GM12878 (cell line): ENCODE measurements at regions not wholly inside any gene's neighbourhood (a gene's known extent, or its start where the extent isn't known, plus 50 kb on each side); places are given as distances from the start of the nearest gene placed in this dataset.

ENCODE experiments used
- ATAC-seq: fragments of 200-7000 bp; cut with Tn5 transposase; 3 replicates; pipeline ENCODE4 v1.9.1; 2020; ENCODE audit warnings: mild to moderate bottlenecking, moderate library complexity
- BruUV-seq: library from RNA; stranded (reverse); fragments of 400-500 nt; replicated peaks from 2 replicates; lab custom pipeline; 2021; lab: Mats Ljungman, UMichigan
- CTCF ChIA-PET: fragments of 300-600 bp; sonication (Branson Sonifier 250); formaldehyde crosslinking; extraction: SDS; loops from one replicate; lab custom pipeline; 2021; ENCODE audit warnings: inconsistent platforms; lab: Yijun Ruan, JAX
- POLR2A ChIA-PET: fragments of 350-600 bp; formaldehyde crosslinking; extraction: SDS; loops from one replicate; lab custom pipeline; 2021; ENCODE audit warnings: inconsistent platforms; lab: Charles Lee
- RAD21 ChIA-PET: fragments of 300-600 bp; sonication (Branson Sonifier 250); formaldehyde crosslinking; loops from one replicate; lab custom pipeline; 2023; ENCODE audit warnings: antibody characterized with exemption; ENCODE audit not compliant: unreplicated experiment; lab: Charles Lee
- SMC1A ChIA-PET: fragments of 300-600 bp; sonication (Branson Sonifier 250); formaldehyde crosslinking; loops from one replicate; lab custom pipeline; 2023; ENCODE audit not compliant: unreplicated experiment, uncharacterized antibody; lab: Charles Lee
- DNase-seq: peaks from one replicate; pipeline ENCODE4 v3.0.0-alpha.2; 2011; ENCODE audit warnings: low read depth, low spot score
- FAIRE-seq: peaks from 3 replicates; lab custom pipeline; 2011; peaks lifted over from hg19 to GRCh38; lab: Jason Lieb, UNC
- H2AFZ ChIP-seq: 2 replicates; pipeline ENCODE4 v1.6.0; 2011; ENCODE audit warnings: low read depth, low read length, control low read depth; ENCODE audit not compliant: control insufficient read depth
- H3K27ac ChIP-seq: 2 replicates; pipeline ENCODE4 v1.5.1; 2011; ENCODE audit warnings: control low read depth; ENCODE audit not compliant: control insufficient read depth, insufficient read depth
- H3K27me3 ChIP-seq, 2 experiments: replicated peaks in 1 of 2; 2 replicates each; pipeline versions ENCODE4 v1.6.0 to v1.6.1; 2011; ENCODE audit warnings: low read length in 1 of 2; ENCODE audit not compliant: control insufficient read depth in 2 of 2, insufficient read depth in 2 of 2
- H3K36me3 ChIP-seq, 2 experiments: 2 replicates each; pipeline ENCODE4 v1.5.1; 2011; ENCODE audit warnings: low read length in 1 of 2; ENCODE audit not compliant: control insufficient read depth in 2 of 2, insufficient read depth in 2 of 2
- H3K4me1 ChIP-seq: 2 replicates; pipeline ENCODE4 v1.6.1; 2011; ENCODE audit warnings: mild to moderate bottlenecking, low read length, moderate library complexity, mixed read lengths; ENCODE audit not compliant: control insufficient read depth, insufficient read depth
- H3K4me2 ChIP-seq: 2 replicates; pipeline ENCODE4 v1.6.0; 2011; ENCODE audit warnings: control low read depth; ENCODE audit not compliant: control insufficient read depth, insufficient read depth
- H3K4me3 ChIP-seq: fragments of 200-600 bp; sonication (generic); 2 replicates; pipeline ENCODE4 v1.5.1; 2016
- H3K79me2 ChIP-seq: 2 replicates; pipeline ENCODE4 v1.6.0; 2011; ENCODE audit warnings: low read length; ENCODE audit not compliant: control insufficient read depth, insufficient read depth
- H3K9ac ChIP-seq: 2 replicates; pipeline ENCODE4 v1.8.0; 2011; ENCODE audit warnings: low read length, control low read depth, mixed read lengths; ENCODE audit not compliant: control insufficient read depth, insufficient read depth
- H3K9me3 ChIP-seq: replicated peaks from 3 replicates; pipeline ENCODE4 v1.5.1; 2011; ENCODE audit warnings: mild to moderate bottlenecking, low read length; ENCODE audit not compliant: control insufficient read depth, insufficient read depth
- H4K20me1 ChIP-seq: 2 replicates; pipeline ENCODE4 v1.6.0; 2011; ENCODE audit not compliant: control insufficient read depth, insufficient read depth
- CEBPB ChIP-seq, 2 experiments: fragments of 150-350 bp in 1 of 2; IDR thresholded peaks; 2 replicates each; pipeline ENCODE4 v1.6.1; 2012 to 2014; ENCODE audit warnings: low read depth in 2 of 2, low read length in 2 of 2, borderline replicate concordance in 1 of 2, inconsistent platforms in 1 of 2
- CTCF ChIP-seq, 3 experiments: IDR thresholded peaks in 2 of 3; conservative IDR thresholded peaks in 1 of 3; 2 replicates each; pipeline ENCODE4 v1.5.1; 2011; ENCODE audit warnings: low read depth in 3 of 3, low read length in 3 of 3, mild to moderate bottlenecking in 3 of 3, control low read depth in 2 of 3, moderate library complexity in 2 of 3, inconsistent platforms in 1 of 3, mixed read lengths in 1 of 3; ENCODE audit not compliant: control insufficient read depth in 2 of 3, insufficient read depth in 1 of 3; ENCODE audit errors: extremely low read depth in 1 of 3
- IKZF1 ChIP-seq: fragments of 450-650 bp; conservative IDR thresholded peaks from 2 replicates; pipeline ENCODE4 v1.6.1; 2017; ENCODE audit warnings: antibody characterized with exemption, mild to moderate bottlenecking
- JUND ChIP-seq: IDR thresholded peaks from 2 replicates; pipeline ENCODE4 v1.6.1; 2012; ENCODE audit warnings: low read depth, mild to moderate bottlenecking, low read length, improper control_type of control experiment, moderate library complexity
- NFYA ChIP-seq: IDR thresholded peaks from 2 replicates; pipeline ENCODE4 v1.6.1; 2011; ENCODE audit warnings: low read depth, mild to moderate bottlenecking, low read length, improper control_type of control experiment, borderline replicate concordance
- RCOR1 ChIP-seq: conservative IDR thresholded peaks from 2 replicates; pipeline ENCODE4 v1.6.1; 2012; ENCODE audit warnings: low read depth, low read length, improper control_type of control experiment
- SUPT20H ChIP-seq: IDR thresholded peaks from 2 replicates; pipeline ENCODE4 v1.6.1; 2011; ENCODE audit warnings: low read depth, mild to moderate bottlenecking, low read length, moderate library complexity, borderline replicate concordance; ENCODE audit not compliant: control insufficient read depth
- SUZ12 ChIP-seq: fragments of 200-600 bp; sonication (generic); IDR thresholded peaks from one replicate; pipeline ENCODE4 v1.6.1; 2018; ENCODE audit warnings: antibody characterized with exemption, mild to moderate bottlenecking; ENCODE audit not compliant: unreplicated experiment
- ZNF592 ChIP-seq: fragments of 450-650 bp; IDR thresholded peaks from 2 replicates; pipeline ENCODE4 v1.6.1; 2017; ENCODE audit warnings: mild to moderate bottlenecking, moderate library complexity
- whole genome bisulfite sequencing: methylation state at CpG from one replicate; pipeline ENCODE4 v1.1.6; 2016; ENCODE audit warnings: low lambda C conversion rate; ENCODE audit not compliant: insufficient replicate concordance, insufficient coverage; ENCODE audit errors: missing lambda C conversion rate; 5-methylcytosine and 5-hydroxymethylcytosine counted together
- in situ Hi-C: fragments of 300-500 bp; cut with MboI; formaldehyde crosslinking; loops from 9 replicates; pipeline ENCODE4 v1.14.3; 2018; ENCODE audit warnings: mixed read lengths
- intact Hi-C: fragments of 100-400 bp; cut with micrococcal nuclease; formaldehyde crosslinking; loops from one replicate; pipeline ENCODE4 v1.14.2; 2022; ENCODE audit not compliant: unreplicated experiment

- Histone ChIP-seq H3K79me2 (no peaks in the 10 kb centered on the region), H2AFZ (no peak overlapping the region), H3K36me3 (no peaks in the 10 kb centered on the region), H4K20me1 (no peaks in the 10 kb centered on the region), H3K27ac (no peak overlapping the region), H3K4me1 (no peaks in the 10 kb centered on the region), H3K4me3 (no peak overlapping the region), H3K27me3 (no peaks in the 10 kb centered on the region), H3K4me2 (no peak overlapping the region), H3K9ac (no peak overlapping the region), H3K9me3 (no peaks in the 10 kb centered on the region)
- CTCF ChIA-PET: no interaction called here
- intact Hi-C loops (no loop called here), in situ Hi-C loops (no loop called here)
- RAD21 ChIA-PET: no interaction called here
- FAIRE-seq (no peak), ATAC-seq (no peak), DNase-seq (no peak)
- POLR2A ChIA-PET: no interaction called here
- 36% methylated on average over 4 of the region's 4 CpGs for WGBS
- BruUV-seq: no TSS peak
- SMC1A ChIA-PET: interaction anchor here (1.0 to 1.5 kb wide), 2 partner anchors 16 to 68 kb away, joined by 3 read pairs; no protein-coding TSS in a partner anchor
- no peak for TF ChIP-seq NFYA
- TF ChIP-seq CTCF (IDR thresholded peaks at IDR 0.05 in 2 of 3, conservative IDR thresholded peaks at IDR 0.05 in 1 of 3; ENCODE audit: control insufficient read depth in 2 of 3, extremely low read depth in 1 of 3, insufficient read depth in 1 of 3, low read depth in 3 of 3, low read length in 3 of 3): peak in 1 of 3 experiments; percentile 6; a peak in 1 of 6 replicates
These were observed 79.1 kb upstream of the UBE2E3 start for GRCh38 chr2:180901331-180901730.

- BruUV-seq: no TSS peak
- CTCF ChIA-PET: no interaction called here
- RAD21 ChIA-PET: no interaction called here
- ATAC-seq: no peak
- SMC1A ChIA-PET: no interaction called here
- Histone ChIP-seq H3K27ac (no peak overlapping the region), H3K36me3 (no peaks in the 10 kb centered on the region), H3K9ac (no peak overlapping the region), H3K27me3 (no peaks in the 10 kb centered on the region), H3K4me3 (no peak overlapping the region), H2AFZ (no peak overlapping the region), H3K9me3 (no peaks in the 10 kb centered on the region), H3K79me2 (no peaks in the 10 kb centered on the region), H4K20me1 (no peaks in the 10 kb centered on the region), H3K4me1 (no peaks in the 10 kb centered on the region), H3K4me2 (no peak overlapping the region)
- in situ Hi-C loops: no loop called here
- no peak for FAIRE-seq
- intact Hi-C loops: no loop called here
- DNase-seq: no peak
- POLR2A ChIA-PET: no interaction called here
- WGBS: 0% methylated on average over 1 of the region's 1 CpG
- TF ChIP-seq JUND (no peak), ZNF592 (no peak), CEBPB (IDR thresholded peaks at IDR 0.05; ENCODE audit: borderline replicate concordance in 1 of 2, low read depth in 2 of 2, low read length in 2 of 2) (no peak), IKZF1 (no peak), SUZ12 (no peak), SUPT20H (no peak), RCOR1 (no peak)
These were observed 86.7 kb upstream of the UBE2E3 start for GRCh38 chr2:180893752-180894151.
